ENCODE measurements at regions not wholly inside any gene's neighbourhood (a gene's known extent, or its start where the extent isn't known, plus 50 kb on each side); places are given as distances from the start of the nearest gene placed in this dataset.
"Not testable (repeated sequence)": the region's sequence is repeated elsewhere in the genome, so short reads cannot be mapped to it uniquely, and the experiment has no call there.

- DNase-seq (ENCODE audit: low read depth in 1 of 2, low spot score in 1 of 2): no peak
These were observed 829.8 kb upstream of the SLC10A2 start for GRCh38 chr13:103895835-103896531.

GRCh38 chr13:103894626-103895025 lies 828.4 kb upstream of the SLC10A2 start:
- no peak for DNase-seq (ENCODE audit: low read depth in 1 of 2, low spot score in 1 of 2)

- no peak for DNase-seq (ENCODE audit: low read depth in 1 of 2, low spot score in 1 of 2)
These were observed 818.0 kb upstream of the SLC10A2 start for GRCh38 chr13:103884101-103884723.

- no peak for DNase-seq (ENCODE audit: low read depth in 1 of 2, low spot score in 1 of 2)
These were observed 817.5 kb upstream of the SLC10A2 start for GRCh38 chr13:103883698-103884097.

- no peak for DNase-seq (ENCODE audit: low read depth in 1 of 2, low spot score in 1 of 2)
These were observed 816.9 kb upstream of the SLC10A2 start for GRCh38 chr13:103883164-103883563.

- not testable (repeated sequence) for DNase-seq (ENCODE audit: low read depth in 1 of 2, low spot score in 1 of 2)
These were observed 813.9 kb upstream of the SLC10A2 start for GRCh38 chr13:103880146-103880545.

GRCh38 chr13:103878891-103879605 lies 812.8 kb upstream of the SLC10A2 start:
- no peak for DNase-seq (ENCODE audit: low read depth in 1 of 2, low spot score in 1 of 2)

GRCh38 chr13:103876571-103876970 lies 810.4 kb upstream of the SLC10A2 start:
- no peak for DNase-seq (ENCODE audit: low read depth in 1 of 2, low spot score in 1 of 2)

GRCh38 chr13:103873725-103874124 lies 807.5 kb upstream of the SLC10A2 start:
- DNase-seq (ENCODE audit: low read depth in 1 of 2, low spot score in 1 of 2): no peak

- no peak for DNase-seq (ENCODE audit: low read depth in 1 of 2, low spot score in 1 of 2)
These were observed 799.8 kb upstream of the SLC10A2 start for GRCh38 chr13:103866048-103866447.

- DNase-seq (ENCODE audit: low read depth in 1 of 2, low spot score in 1 of 2): no peak
These were observed 796.3 kb upstream of the SLC10A2 start for GRCh38 chr13:103862525-103862924.

- no peak for DNase-seq (ENCODE audit: low read depth in 1 of 2, low spot score in 1 of 2)
These were observed 793.7 kb upstream of the SLC10A2 start for GRCh38 chr13:103859952-103860351.

GRCh38 chr13:103852036-103852435 lies 785.8 kb upstream of the SLC10A2 start:
- no peak for DNase-seq (ENCODE audit: low read depth in 1 of 2, low spot score in 1 of 2)

GRCh38 chr13:103844471-103844870 lies 778.3 kb upstream of the SLC10A2 start:
- no peak for DNase-seq (ENCODE audit: low read depth in 1 of 2, low spot score in 1 of 2)

- no peak for DNase-seq (ENCODE audit: low read depth in 1 of 2, low spot score in 1 of 2)
These were observed 773.2 kb upstream of the SLC10A2 start for GRCh38 chr13:103839460-103839859.

- no peak for DNase-seq (ENCODE audit: low read depth in 1 of 2, low spot score in 1 of 2)
These were observed 768.8 kb upstream of the SLC10A2 start for GRCh38 chr13:103835052-103835451.

- DNase-seq (ENCODE audit: low read depth in 1 of 2, low spot score in 1 of 2): no peak
These were observed 767.2 kb upstream of the SLC10A2 start for GRCh38 chr13:103833294-103833852.

GRCh38 chr13:103815619-103816018 lies 749.4 kb upstream of the SLC10A2 start:
- no peak for DNase-seq (ENCODE audit: low read depth in 1 of 2, low spot score in 1 of 2)

GRCh38 chr13:103812971-103813370 lies 746.8 kb upstream of the SLC10A2 start:
- no peak for DNase-seq (ENCODE audit: low read depth in 1 of 2, low spot score in 1 of 2)

GRCh38 chr13:103812558-103812957 lies 746.3 kb upstream of the SLC10A2 start:
- no peak for DNase-seq (ENCODE audit: low read depth in 1 of 2, low spot score in 1 of 2)

GRCh38 chr13:103810026-103810425 lies 743.8 kb upstream of the SLC10A2 start:
- no peak for DNase-seq (ENCODE audit: low read depth in 1 of 2, low spot score in 1 of 2)

- DNase-seq (ENCODE audit: low read depth in 1 of 2, low spot score in 1 of 2): no peak
These were observed 739.6 kb upstream of the SLC10A2 start for GRCh38 chr13:103805771-103806170.
